ENCODE measurements at regions not wholly inside any gene's neighbourhood (a gene's known extent, or its start where the extent isn't known, plus 50 kb on each side); places are given as distances from the start of the nearest gene placed in this dataset.

GRCh38 chr7:68680235-68680872 is 917.9 kb upstream of the AUTS2 start:
- no peak for DNase-seq (ENCODE audit: low read depth)
- TF ChIP-seq CTCF (IDR thresholded peaks at IDR 0.05; ENCODE audit: insufficient read depth, low read length, severe bottlenecking), result no peak
- Histone ChIP-seq H3K36me3 (ENCODE audit: control insufficient read depth, insufficient read depth, low read length) (no peaks in the 10 kb centered on the region), H3K27me3 (ENCODE audit: control insufficient read depth, insufficient read depth, low read length) (no peaks in the 10 kb centered on the region), H3K4me3 (ENCODE audit: low read depth, low read length) (no peak overlapping the region)
- no peak for FAIRE-seq

GRCh38 chr7:68682910-68683309 is 915.4 kb upstream of the AUTS2 start:
- DNase-seq (ENCODE audit: low read depth) (no peak), FAIRE-seq (no peak)

GRCh38 chr7:68684246-68684839 is 913.9 kb upstream of the AUTS2 start:
- Histone ChIP-seq H3K27me3 (ENCODE audit: control insufficient read depth, insufficient read depth, low read length) (no peaks in the 10 kb centered on the region), H3K36me3 (ENCODE audit: control insufficient read depth, insufficient read depth, low read length) (no peaks in the 10 kb centered on the region), H3K4me3 (ENCODE audit: low read depth, low read length) (no peak overlapping the region)
- TF ChIP-seq CTCF (IDR thresholded peaks at IDR 0.05; ENCODE audit: insufficient read depth, low read length, severe bottlenecking), result no peak
- no peak for FAIRE-seq
- DNase-seq (ENCODE audit: low read depth), result no peak

More at GRCh38 chr7:68682910-68683309, 915.4 kb upstream of the AUTS2 start:
- H3K27me3 ChIP-seq (ENCODE audit: control insufficient read depth, insufficient read depth, low read length), result no peaks in the 10 kb centered on the region
- H3K36me3 ChIP-seq (ENCODE audit: control insufficient read depth, insufficient read depth, low read length), result no peaks in the 10 kb centered on the region
- H3K4me3 ChIP-seq (ENCODE audit: low read depth, low read length), result no peak overlapping the region
- TF ChIP-seq CTCF (IDR thresholded peaks at IDR 0.05; ENCODE audit: insufficient read depth, low read length, severe bottlenecking), result no peak

GRCh38 chr7:68684996-68685395 is 913.3 kb upstream of the AUTS2 start:
- H3K27me3 ChIP-seq (ENCODE audit: control insufficient read depth, insufficient read depth, low read length), result no peaks in the 10 kb centered on the region
- DNase-seq (ENCODE audit: low read depth) (no peak), FAIRE-seq (no peak)
- H3K36me3 ChIP-seq (ENCODE audit: control insufficient read depth, insufficient read depth, low read length), result no peaks in the 10 kb centered on the region
- no peak for TF ChIP-seq CTCF (IDR thresholded peaks at IDR 0.05; ENCODE audit: insufficient read depth, low read length, severe bottlenecking)
- H3K4me3 ChIP-seq (ENCODE audit: low read depth, low read length), result no peak overlapping the region

- no peak for TF ChIP-seq CTCF (IDR thresholded peaks at IDR 0.05; ENCODE audit: insufficient read depth, low read length, severe bottlenecking)
- Histone ChIP-seq H3K36me3 (ENCODE audit: control insufficient read depth, insufficient read depth, low read length) (no peaks in the 10 kb centered on the region), H3K27me3 (ENCODE audit: control insufficient read depth, insufficient read depth, low read length) (no peaks in the 10 kb centered on the region), H3K4me3 (ENCODE audit: low read depth, low read length) (no peak overlapping the region)
- DNase-seq (ENCODE audit: low read depth), result no peak
- FAIRE-seq, result no peak
These were observed 909.7 kb upstream of the AUTS2 start for GRCh38 chr7:68688416-68689086.
